Activated CD4-positive, alpha-beta T cell treated with anti-CD3 and anti-CD28 coated beads, Interleukin-2, Interleukin-4, amounts not matched to agents 100 ng/mL and 50 ng/mL, durations not matched to agents 16 hours and 8 hours (primary cell): ENCODE measurements at regions not wholly inside any gene's neighbourhood (a gene's known extent, or its start where the extent isn't known, plus 50 kb on each side); places are given as distances from the start of the nearest gene placed in this dataset.
A peak's percentile ranks its signal among the peaks of the same experiment; 100 is the strongest.

Experiments
- DNase-seq: peaks from one replicate; pipeline ENCODE4 v3.0.0-alpha.2; 2020; ENCODE audit warnings: low spot score

GRCh38 chr14:101405171-101405883 is 156.0 kb upstream of the DIO3 start:
- no peak for DNase-seq

GRCh38 chr14:101406921-101407320 is 154.4 kb upstream of the DIO3 start:
- DNase-seq, result no peak

GRCh38 chr14:101407328-101407727 is 154.0 kb upstream of the DIO3 start:
- DNase-seq, result no peak

- DNase-seq, result no peak
These were observed 153.0 kb upstream of the DIO3 start for GRCh38 chr14:101408077-101408831.

- no peak for DNase-seq
These were observed 152.2 kb upstream of the DIO3 start for GRCh38 chr14:101409006-101409543.

- DNase-seq, result no peak
These were observed 151.2 kb upstream of the DIO3 start for GRCh38 chr14:101410126-101410525.

- no peak for DNase-seq
These were observed 150.1 kb upstream of the DIO3 start for GRCh38 chr14:101411151-101411550.

- no peak for DNase-seq
These were observed 149.5 kb upstream of the DIO3 start for GRCh38 chr14:101411779-101412178.

GRCh38 chr14:101412739-101413138 is 148.6 kb upstream of the DIO3 start:
- DNase-seq, result no peak

GRCh38 chr14:101417434-101417833 is 143.9 kb upstream of the DIO3 start:
- no peak for DNase-seq

GRCh38 chr14:101418601-101419000 is 142.7 kb upstream of the DIO3 start:
- no peak for DNase-seq

- no peak for DNase-seq
These were observed 134.8 kb upstream of the DIO3 start for GRCh38 chr14:101426466-101426865.

GRCh38 chr14:101428409-101428808 is 132.9 kb upstream of the DIO3 start:
- no peak for DNase-seq

- DNase-seq, result no peak
These were observed 125.7 kb upstream of the DIO3 start for GRCh38 chr14:101435546-101435945.

- DNase-seq, result no peak
These were observed 122.3 kb upstream of the DIO3 start for GRCh38 chr14:101439023-101439422.

- no peak for DNase-seq
These were observed 120.8 kb upstream of the DIO3 start for GRCh38 chr14:101440496-101440895.

- no peak for DNase-seq
These were observed 119.6 kb upstream of the DIO3 start for GRCh38 chr14:101441710-101442109.

- peak; percentile 62 for DNase-seq
These were observed 118.8 kb upstream of the DIO3 start for GRCh38 chr14:101442451-101442850.

GRCh38 chr14:101444116-101444515 is 117.2 kb upstream of the DIO3 start:
- DNase-seq, result no peak

GRCh38 chr14:101445278-101445677 is 116.0 kb upstream of the DIO3 start:
- no peak for DNase-seq

GRCh38 chr14:101446387-101446969 is 114.8 kb upstream of the DIO3 start:
- DNase-seq, result no peak

- DNase-seq, result no peak
These were observed 112.2 kb upstream of the DIO3 start for GRCh38 chr14:101449114-101449513.

- no peak for DNase-seq
These were observed 110.1 kb upstream of the DIO3 start for GRCh38 chr14:101451166-101451565.
